H9 (cell line): ENCODE measurements at regions not wholly inside any gene's neighbourhood (a gene's known extent, or its start where the extent isn't known, plus 50 kb on each side); places are given as distances from the start of the nearest gene placed in this dataset.

Source experiments
- DNase-seq: peaks from one replicate; pipeline ENCODE4 v3.0.0-alpha.2; 2017
- H2AFZ ChIP-seq: one replicate; pipeline ENCODE4 v1.6.1; 2013; ENCODE audit warnings: mild to moderate bottlenecking, low read length, control low read depth, moderate library complexity
- H2AK5ac ChIP-seq: 2 replicates; pipeline ENCODE4 v1.6.1; 2013; ENCODE audit warnings: low read length, control low read depth, mixed read lengths; ENCODE audit not compliant: insufficient read length
- H2BK120ac ChIP-seq: one replicate; pipeline ENCODE4 v1.6.1; 2013; ENCODE audit warnings: low read depth, mild to moderate bottlenecking, low read length, control low read depth, inconsistent platforms; ENCODE audit not compliant: poor library complexity, severe bottlenecking
- H2BK12ac ChIP-seq: 2 replicates; pipeline ENCODE4 v1.6.1; 2013; ENCODE audit warnings: low read length, control low read depth, mixed read lengths, low read depth; ENCODE audit not compliant: insufficient read length
- H2BK15ac ChIP-seq: 2 replicates; pipeline ENCODE4 v1.6.1; 2013; ENCODE audit warnings: low read depth, low read length, control low read depth
- H2BK20ac ChIP-seq: one replicate; pipeline ENCODE4 v1.6.1; 2013; ENCODE audit warnings: low read depth, mild to moderate bottlenecking, low read length, control low read depth, inconsistent platforms; ENCODE audit not compliant: poor library complexity, severe bottlenecking
- H2BK5ac ChIP-seq: 2 replicates; pipeline ENCODE4 v1.6.1; 2013; ENCODE audit warnings: low read length, control low read depth, mixed read lengths; ENCODE audit not compliant: insufficient read length
- H3K14ac ChIP-seq: 2 replicates; pipeline ENCODE4 v1.6.1; 2013; ENCODE audit warnings: low read length, control low read depth; ENCODE audit not compliant: insufficient read depth
- H3K18ac ChIP-seq: 2 replicates; pipeline ENCODE4 v1.6.1; 2013; ENCODE audit warnings: low read depth, mild to moderate bottlenecking, mixed read lengths, low read length, control low read depth; ENCODE audit not compliant: insufficient read length
- H3K23ac ChIP-seq: 2 replicates; pipeline ENCODE4 v1.6.1; 2013; ENCODE audit warnings: low read length, control low read depth, mixed read lengths, low read depth; ENCODE audit not compliant: insufficient read length
- H3K23me2 ChIP-seq: 2 replicates; pipeline ENCODE4 v1.6.1; 2013; ENCODE audit warnings: low read depth, mild to moderate bottlenecking, mixed read lengths, low read length, control low read depth; ENCODE audit not compliant: insufficient read length, poor library complexity, severe bottlenecking
- H3K27ac ChIP-seq: 2 replicates; pipeline ENCODE4 v1.5.1; 2013; ENCODE audit warnings: low read length, control low read depth, mixed read lengths, low read depth; ENCODE audit not compliant: insufficient read length
- H3K27me3 ChIP-seq: 2 replicates; pipeline ENCODE4 v1.6.1; 2013; ENCODE audit warnings: low read length, control low read depth, inconsistent platforms; ENCODE audit not compliant: insufficient read depth
- H3K4ac ChIP-seq: 2 replicates; pipeline ENCODE4 v1.6.1; 2013; ENCODE audit warnings: low read depth, mild to moderate bottlenecking, control low read depth, inconsistent platforms, low read length, moderate library complexity
- H3K4me1 ChIP-seq: 2 replicates; pipeline ENCODE4 v1.6.1; 2013; ENCODE audit warnings: low read length, control low read depth, inconsistent platforms; ENCODE audit not compliant: insufficient read depth
- H3K4me2 ChIP-seq: 2 replicates; pipeline ENCODE4 v1.6.1; 2013; ENCODE audit warnings: low read length, control low read depth, mixed read lengths; ENCODE audit not compliant: insufficient read length, insufficient read depth
- H3K56ac ChIP-seq: 2 replicates; pipeline ENCODE4 v1.6.1; 2013; ENCODE audit warnings: low read depth, mild to moderate bottlenecking, mixed read lengths, low read length, control low read depth; ENCODE audit not compliant: insufficient read length
- H3K79me1 ChIP-seq: 2 replicates; pipeline ENCODE4 v1.6.1; 2013; ENCODE audit warnings: low read depth, mild to moderate bottlenecking, moderate library complexity, low read length, control low read depth, inconsistent platforms; ENCODE audit not compliant: insufficient read depth, poor library complexity, severe bottlenecking
- H3K79me2 ChIP-seq: 2 replicates; pipeline ENCODE4 v1.6.1; 2013; ENCODE audit warnings: low read length, control low read depth, inconsistent platforms; ENCODE audit not compliant: insufficient read depth
- H3K9ac ChIP-seq: 2 replicates; pipeline ENCODE4 v1.6.1; 2013; ENCODE audit warnings: low read length, control low read depth, mixed read lengths; ENCODE audit not compliant: insufficient read length; ENCODE audit errors: extremely low read depth
- H3K9me3 ChIP-seq: one replicate; pipeline ENCODE4 v1.6.1; 2013; ENCODE audit warnings: low read depth, low read length, inconsistent platforms; ENCODE audit not compliant: control insufficient read depth
- H3T11ph ChIP-seq: one replicate; pipeline ENCODE4 v1.6.1; 2013; ENCODE audit warnings: mild to moderate bottlenecking, low read length, control low read depth, inconsistent platforms
- H4K20me1 ChIP-seq: one replicate; pipeline ENCODE4 v1.6.1; 2013; ENCODE audit not compliant: control insufficient read depth, insufficient read length, insufficient read depth
- H4K5ac ChIP-seq: 2 replicates; pipeline ENCODE4 v1.6.1; 2013; ENCODE audit warnings: low read depth, mild to moderate bottlenecking, mixed read lengths, low read length, control low read depth; ENCODE audit not compliant: insufficient read length
- H4K8ac ChIP-seq: replicated peaks from 2 replicates; pipeline ENCODE4 v1.6.1; 2013; ENCODE audit warnings: low read length, control low read depth, mixed read lengths, low read depth; ENCODE audit not compliant: insufficient read length
- H4K91ac ChIP-seq: 2 replicates; pipeline ENCODE4 v1.6.1; 2013; ENCODE audit warnings: low read depth, mild to moderate bottlenecking, moderate library complexity, mixed read lengths, low read length, control low read depth; ENCODE audit not compliant: insufficient read length
- H3K27ac Mint-ChIP-seq, 3 experiments: 2 replicates in 2 of 3; 3 replicates in 1 of 3; pipeline ENCODE4 v1.8.0; 2020 to 2021; ENCODE audit warnings: mixed read lengths in 3 of 3, mild to moderate bottlenecking in 1 of 3, moderate library complexity in 1 of 3
- H3K27me3 Mint-ChIP-seq: 2 replicates; pipeline ENCODE4 v1.8.0; 2021; ENCODE audit warnings: low read depth, mild to moderate bottlenecking, moderate library complexity, mixed read lengths
- H3K36me3 Mint-ChIP-seq, 3 experiments: 2 replicates in 2 of 3; 3 replicates in 1 of 3; pipeline ENCODE4 v1.8.0; 2020 to 2021; ENCODE audit warnings: low read depth in 3 of 3, mixed read lengths in 3 of 3; ENCODE audit not compliant: insufficient read depth in 1 of 3
- H3K4me1 Mint-ChIP-seq, 2 experiments: 2 replicates each; pipeline ENCODE4 v1.8.0; 2020; ENCODE audit warnings: mixed read lengths in 2 of 2
- H3K4me3 Mint-ChIP-seq, 2 experiments: 2 replicates in 1 of 2; 3 replicates in 1 of 2; pipeline ENCODE4 v1.8.0; 2020 to 2021; ENCODE audit warnings: mild to moderate bottlenecking in 2 of 2, mixed read lengths in 2 of 2, moderate library complexity in 1 of 2
- H3K9me3 Mint-ChIP-seq, 2 experiments: 2 replicates in 1 of 2; 3 replicates in 1 of 2; pipeline ENCODE4 v1.8.0; 2020; ENCODE audit warnings: mild to moderate bottlenecking in 2 of 2, mixed read lengths in 2 of 2, moderate library complexity in 1 of 2
- CTCF ChIP-seq: fragments of 200-600 bp; sonication (generic); conservative IDR thresholded peaks from 3 replicates; pipeline ENCODE4 v1.8.0; 2021; ENCODE audit warnings: antibody characterized with exemption, mild to moderate bottlenecking
- WGBS: extraction: QIAGEN DNeasy Blood & Tissue Kit; methylation state at CpG from one replicate; pipeline ENCODE4 v1.1.7; 2013; ENCODE audit warnings: missing lambda C conversion rate, low lambda C conversion rate, mixed read lengths; ENCODE audit not compliant: insufficient read length; ENCODE audit errors: extremely low coverage; 5-methylcytosine and 5-hydroxymethylcytosine counted together

GRCh38 chr3:76726034-76726433 lies 313.9 kb upstream of the ROBO2 start:
- H3K27me3 ChIP-seq, result no peaks in the 10 kb centered on the region
- Mint-ChIP-seq H3K4me1 (peaks cover 8 to 15% of the 10 kb centered on the region in 2 experiments), H3K36me3 (no peaks in the 10 kb centered on the region), H3K4me3 (no peak overlapping the region), H3K9me3 (no peaks in the 10 kb centered on the region; a peak in 1 of 5 replicates), H3K27ac (0 out of 7 replicates have a peak overlapping the region, but pooled peaks of 1 of the 3 experiments have one; percentile 20), H3K27me3 (no peaks in the 10 kb centered on the region)
- H3K4me1 ChIP-seq, result no peaks in the 10 kb centered on the region
- H4K5ac ChIP-seq, result no peak overlapping the region
- no peak overlapping the region for H3K4me2 ChIP-seq
- H2BK5ac ChIP-seq, result no peak overlapping the region
- no CpG with 5 or more reads among the region's 5 CpGs for WGBS
- no peak overlapping the region for H3K56ac ChIP-seq
- H2BK20ac ChIP-seq, result no peak overlapping the region
- no peak overlapping the region for H2AK5ac ChIP-seq
- no peak overlapping the region for H3K4ac ChIP-seq
- H3K9ac ChIP-seq, result no peak overlapping the region
- H3T11ph ChIP-seq, result no peak overlapping the region
- no peak overlapping the region for H2AFZ ChIP-seq
- no peaks in the 10 kb centered on the region for H3K9me3 ChIP-seq
- H2BK12ac ChIP-seq, result no peak overlapping the region
- H4K8ac ChIP-seq, result no peak overlapping the region
- H3K23me2 ChIP-seq, result no peaks in the 10 kb centered on the region
- no peak overlapping the region for H3K27ac ChIP-seq
- no peak overlapping the region for H2BK15ac ChIP-seq
- no peak overlapping the region for H2BK120ac ChIP-seq
- no peak overlapping the region for H3K18ac ChIP-seq
- no peak for TF ChIP-seq CTCF
- H3K79me2 ChIP-seq, result no peaks in the 10 kb centered on the region
- no peaks in the 10 kb centered on the region for H3K79me1 ChIP-seq
- no peak overlapping the region for H4K91ac ChIP-seq
- H3K14ac ChIP-seq, result no peak overlapping the region
- H4K20me1 ChIP-seq, result no peaks in the 10 kb centered on the region
- H3K23ac ChIP-seq, result no peak overlapping the region
- DNase-seq, result no peak
